AG09309 (cell line): ENCODE measurements at regions not wholly inside any gene's neighbourhood (a gene's known extent, or its start where the extent isn't known, plus 50 kb on each side); places are given as distances from the start of the nearest gene placed in this dataset.

Experiments used
- DNase-seq: peaks from one replicate; pipeline ENCODE4 v3.0.0-alpha.2; 2010; ENCODE audit warnings: low read depth
- H3K4me3 ChIP-seq: 2 replicates; pipeline ENCODE4 v1.5.1; 2011; ENCODE audit warnings: mild to moderate bottlenecking, low read depth, low read length, moderate library complexity; ENCODE audit not compliant: control insufficient read depth
- TF ChIP-seq, protein P1 (sequence below): IDR thresholded peaks from 2 replicates; pipeline ENCODE4 v1.5.1; 2011; ENCODE audit warnings: mild to moderate bottlenecking, low read depth, low read length, inconsistent platforms; ENCODE audit not compliant: insufficient read depth, control insufficient read depth; ENCODE audit errors: missing control alignments

- no peak for DNase-seq
- TF ChIP-seq, protein P1, sequence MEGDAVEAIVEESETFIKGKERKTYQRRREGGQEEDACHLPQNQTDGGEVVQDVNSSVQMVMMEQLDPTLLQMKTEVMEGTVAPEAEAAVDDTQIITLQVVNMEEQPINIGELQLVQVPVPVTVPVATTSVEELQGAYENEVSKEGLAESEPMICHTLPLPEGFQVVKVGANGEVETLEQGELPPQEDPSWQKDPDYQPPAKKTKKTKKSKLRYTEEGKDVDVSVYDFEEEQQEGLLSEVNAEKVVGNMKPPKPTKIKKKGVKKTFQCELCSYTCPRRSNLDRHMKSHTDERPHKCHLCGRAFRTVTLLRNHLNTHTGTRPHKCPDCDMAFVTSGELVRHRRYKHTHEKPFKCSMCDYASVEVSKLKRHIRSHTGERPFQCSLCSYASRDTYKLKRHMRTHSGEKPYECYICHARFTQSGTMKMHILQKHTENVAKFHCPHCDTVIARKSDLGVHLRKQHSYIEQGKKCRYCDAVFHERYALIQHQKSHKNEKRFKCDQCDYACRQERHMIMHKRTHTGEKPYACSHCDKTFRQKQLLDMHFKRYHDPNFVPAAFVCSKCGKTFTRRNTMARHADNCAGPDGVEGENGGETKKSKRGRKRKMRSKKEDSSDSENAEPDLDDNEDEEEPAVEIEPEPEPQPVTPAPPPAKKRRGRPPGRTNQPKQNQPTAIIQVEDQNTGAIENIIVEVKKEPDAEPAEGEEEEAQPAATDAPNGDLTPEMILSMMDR = no peak
- no peak overlapping the region for H3K4me3 ChIP-seq
Observed at GRCh38 chr2:103249462-103249861, 487.6 kb downstream of the TMEM182 start.

DNA sequence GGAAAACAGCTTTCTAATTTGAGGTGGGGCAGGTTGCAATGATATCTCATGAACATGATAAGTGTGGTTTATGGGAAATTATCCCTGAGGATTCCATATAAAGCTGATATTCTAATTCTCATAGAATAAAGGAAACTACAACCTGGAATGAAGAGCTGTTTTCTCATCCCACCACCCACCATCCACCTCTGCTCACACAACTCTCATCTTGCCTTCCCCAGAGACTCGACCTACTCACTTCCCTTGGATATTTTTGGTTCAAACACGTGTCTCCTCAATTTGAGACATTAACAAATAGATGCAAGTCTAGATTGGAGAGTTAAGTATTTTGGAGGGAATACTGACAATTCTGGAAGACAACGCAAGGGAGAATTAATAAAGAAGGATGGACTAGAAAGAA, 490.9 kb downstream of the TMEM182 start:
- no peak for DNase-seq
- TF ChIP-seq, protein P1 = no peak
- no peak overlapping the region for H3K4me3 ChIP-seq

DNA sequence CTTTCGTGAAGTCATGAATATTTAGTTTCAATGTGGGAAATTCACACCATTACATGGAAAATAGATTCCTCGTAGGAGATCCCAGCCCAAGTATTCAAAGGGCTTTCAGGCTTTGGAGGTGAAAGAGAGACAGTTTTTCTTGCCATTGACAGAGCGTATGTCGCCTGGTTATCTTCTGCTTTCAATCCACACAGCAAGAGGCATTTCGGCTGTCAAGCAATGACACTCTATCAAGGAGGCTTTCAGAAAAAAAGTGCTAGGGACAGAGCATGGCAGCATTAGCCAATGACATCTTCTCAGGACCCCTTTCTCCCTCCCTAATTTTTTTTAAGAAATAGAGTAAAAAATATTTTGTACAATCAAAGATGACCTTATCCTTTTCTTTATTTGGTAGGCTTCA, 492.8 kb downstream of the TMEM182 start:
- no peak for DNase-seq
- no peak overlapping the region for H3K4me3 ChIP-seq
- TF ChIP-seq, protein P1 = no peak

- TF ChIP-seq, protein P1 = no peak
- no peak overlapping the region for H3K4me3 ChIP-seq
- DNase-seq = no peak
Observed at GRCh38 chr2:103264058-103264768, 502.4 kb downstream of the TMEM182 start.

DNA sequence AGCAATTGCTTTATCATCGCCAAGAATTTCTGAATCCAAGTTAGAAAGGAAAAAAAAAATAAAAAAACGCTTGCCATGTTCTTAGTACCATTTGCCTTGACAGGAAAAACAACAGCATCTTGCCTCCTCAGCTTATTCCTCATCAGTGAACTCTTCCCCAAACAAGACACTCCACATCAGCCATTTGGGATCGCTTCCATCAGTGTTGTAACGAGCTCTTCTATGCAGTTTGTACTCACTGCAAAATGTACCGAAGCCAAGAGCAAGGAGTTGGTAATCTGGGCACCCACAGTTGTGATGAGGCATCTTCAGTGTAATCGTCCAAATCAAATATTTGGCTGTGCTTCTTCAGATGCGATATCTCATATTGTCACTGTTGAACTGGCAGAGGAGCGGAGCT, 503.7 kb downstream of the TMEM182 start:
- H3K4me3 ChIP-seq = no peak overlapping the region
- DNase-seq = no peak
- TF ChIP-seq, protein P1 = no peak

GRCh38 chr2:103268841-103269498, 507.1 kb downstream of the TMEM182 start:
- TF ChIP-seq, protein P1 = no peak
- H3K4me3 ChIP-seq = no peak overlapping the region
- DNase-seq = no peak
